ENCODE measurements at regions not wholly inside any gene's neighbourhood (a gene's known extent, or its start where the extent isn't known, plus 50 kb on each side); places are given as distances from the start of the nearest gene placed in this dataset.

GRCh38 chr4:111579767-111580166, 565.5 kb upstream of the FAM241A start:
- Histone ChIP-seq H2BK5ac (ENCODE audit: low read depth, low read length) (no peak overlapping the region), H3K4me2 (ENCODE audit: insufficient read depth in 1 of 2, low read depth in 2 of 2, low read length in 2 of 2) (no peak overlapping the region), H4K8ac (ENCODE audit: extremely low read depth, insufficient read depth, low read length) (no peak overlapping the region), H3K14ac (ENCODE audit: insufficient read length) (no peak overlapping the region), H2BK120ac (replicated peaks; ENCODE audit: low read depth, low read length) (no peak overlapping the region), H2AFZ (ENCODE audit: low read length) (no peak overlapping the region), H3K36me3 (ENCODE audit: control insufficient read depth in 2 of 4, insufficient read depth in 4 of 4, low read length in 3 of 4) (no peaks in the 10 kb centered on the region), H3K4ac (replicated peaks; ENCODE audit: insufficient read length, low read depth, low read length) (no peak overlapping the region), H4K91ac (replicated peaks; ENCODE audit: insufficient read length, low read length) (no peak overlapping the region), H2BK20ac (ENCODE audit: low read length) (no peak overlapping the region), H3K4me3 (ENCODE audit: extremely low read depth in 1 of 4, insufficient read depth in 2 of 4, low read depth in 3 of 4, low read length in 4 of 4) (no peak overlapping the region), H3K56ac (replicated peaks; ENCODE audit: insufficient read length, low read depth, low read length) (no peak overlapping the region), H3K23ac (ENCODE audit: insufficient read length) (no peak overlapping the region), H3K23me2 (ENCODE audit: low read depth, low read length) (no peaks in the 10 kb centered on the region), H3K27me3 (replicated peaks in 1 of 4; ENCODE audit: control insufficient read depth in 3 of 4, extremely low read depth in 1 of 4, insufficient read depth in 3 of 4, low read length in 3 of 4) (no peaks in the 10 kb centered on the region), H2BK12ac (ENCODE audit: low read depth, low read length) (no peak overlapping the region), H3K79me1 (ENCODE audit: low read depth, low read length) (no peaks in the 10 kb centered on the region), H4K5ac (ENCODE audit: insufficient read length, low read depth, low read length) (no peak overlapping the region), H3K9me3 (ENCODE audit: insufficient read depth in 2 of 2, low read depth in 1 of 2, low read length in 1 of 2) (peaks cover 8 to 11% of the 10 kb centered on the region in 2 experiments), H2AK5ac (ENCODE audit: low read depth, low read length) (no peak overlapping the region), H3K79me2 (ENCODE audit: control insufficient read depth in 1 of 2, insufficient read depth in 2 of 2, low read length in 2 of 2) (no peaks in the 10 kb centered on the region), H3K4me1 (replicated peaks in 1 of 4; ENCODE audit: control insufficient read depth in 3 of 4, insufficient read depth in 4 of 4, low read length in 3 of 4) (no peaks in the 10 kb centered on the region), H3K18ac (ENCODE audit: extremely low read depth, low read length) (no peak overlapping the region), H4K20me1 (replicated peaks in 1 of 2; ENCODE audit: control insufficient read depth in 1 of 2, insufficient read depth in 2 of 2, low read length in 2 of 2) (no peaks in the 10 kb centered on the region), H2BK15ac (ENCODE audit: low read length) (no peak overlapping the region), H3K9ac (replicated peaks in 1 of 4; ENCODE audit: extremely low read depth in 1 of 4, low read depth in 3 of 4, low read length in 3 of 4) (no peak overlapping the region), H3K27ac (ENCODE audit: low read depth, low read length) (no peak overlapping the region)
- DNase-seq (ENCODE audit: low read depth in 1 of 2, low spot score in 2 of 2) (no peak), FAIRE-seq (no peak)
- ChIA-PET POLR2A (ENCODE audit: partially characterized antibody) (no interaction called here), CTCF (ENCODE audit: partially characterized antibody) (no interaction called here)
- no peak for TF ChIP-seq RXRA (IDR thresholded peaks at IDR 0.05; ENCODE audit: insufficient read depth, low read depth, low read length)
- TF ChIP-seq EP300 (IDR thresholded peaks at IDR 0.05; ENCODE audit: borderline replicate concordance in 1 of 2, low read depth in 2 of 2, low read length in 2 of 2): no peak
- no peak for TF ChIP-seq SP4 (IDR thresholded peaks at IDR 0.05; ENCODE audit: low read length)
- no peak for TF ChIP-seq ATF2 (IDR thresholded peaks at IDR 0.05; ENCODE audit: low read length)
- no peak for TF ChIP-seq KDM1A (IDR thresholded peaks at IDR 0.05; ENCODE audit: borderline replicate concordance, low read length)
- TF ChIP-seq EZH2 (IDR thresholded peaks at IDR 0.05; ENCODE audit: low read depth, low read length, severe bottlenecking): no peak
- TF ChIP-seq CREB1 (IDR thresholded peaks at IDR 0.05): no peak
- no peak for TF ChIP-seq CTCF (IDR thresholded peaks at IDR 0.05; ENCODE audit: control extremely low read depth in 1 of 3, insufficient read depth in 1 of 3, low read depth in 1 of 3, low read length in 3 of 3)
- no peak for TF ChIP-seq NRF1 (IDR thresholded peaks at IDR 0.05; ENCODE audit: low read depth, low read length)
- TF ChIP-seq HDAC2 (IDR thresholded peaks at IDR 0.05; ENCODE audit: borderline replicate concordance in 1 of 2, low read depth in 2 of 2, low read length in 2 of 2): no peak
- no peak for TF ChIP-seq KDM5A (IDR thresholded peaks at IDR 0.05; ENCODE audit: low read length)
